SK-N-SH (cell line): ENCODE measurements at regions not wholly inside any gene's neighbourhood (a gene's known extent, or its start where the extent isn't known, plus 50 kb on each side); places are given as distances from the start of the nearest gene placed in this dataset.

Experiments used
- CHD2 ChIP-seq: fragments of 150-350 bp; IDR thresholded peaks from 2 replicates; pipeline ENCODE4 v1.6.1; 2018; ENCODE audit warnings: low read length; ENCODE audit not compliant: partially characterized antibody
- EP300 ChIP-seq, 2 experiments: IDR thresholded peaks; 2 replicates each; pipeline versions ENCODE4 v1.4.0 to v1.6.1; 2012; ENCODE audit warnings: borderline replicate concordance in 1 of 2, low read depth in 1 of 2, low read length in 1 of 2
- JUND ChIP-seq: IDR thresholded peaks from 2 replicates; pipeline ENCODE4 v1.4.0; 2012
- NRF1 ChIP-seq: IDR thresholded peaks from 2 replicates; pipeline ENCODE4 v1.6.1; 2012; ENCODE audit warnings: low read depth, mild to moderate bottlenecking, low read length
- POLR2AphosphoS5 ChIP-seq: IDR thresholded peaks from 2 replicates; pipeline ENCODE4 v1.6.1; 2012; ENCODE audit warnings: low read depth, low read length
- RCOR1 ChIP-seq: fragments of 150-350 bp; IDR thresholded peaks from 2 replicates; pipeline ENCODE4 v1.6.1; 2017; ENCODE audit warnings: antibody characterized with exemption, low read length
- RFX5 ChIP-seq: IDR thresholded peaks from 2 replicates; pipeline ENCODE4 v1.6.1; 2012; ENCODE audit warnings: mild to moderate bottlenecking, improper control_type of control experiment, low read length
- SIN3A ChIP-seq: IDR thresholded peaks from 2 replicates; pipeline ENCODE4 v1.6.1; 2012; ENCODE audit warnings: low read depth, mild to moderate bottlenecking, low read length, moderate library complexity, borderline replicate concordance
- USF1 ChIP-seq: IDR thresholded peaks from 2 replicates; pipeline ENCODE4 v1.4.0; 2012; ENCODE audit warnings: low read depth, borderline replicate concordance
- YY1 ChIP-seq: IDR thresholded peaks from 2 replicates; pipeline ENCODE4 v1.4.0; 2012; ENCODE audit warnings: low read depth, mild to moderate bottlenecking
- TF ChIP-seq, protein P1 (sequence below): fragments of 200-600 bp; sonication (generic); IDR thresholded peaks from 2 replicates; pipeline ENCODE4 v1.6.1; 2017; ENCODE audit warnings: antibody characterized with exemption, mild to moderate bottlenecking, moderate library complexity
- TF ChIP-seq, protein P2 (sequence below): fragments of 150-350 bp; IDR thresholded peaks from 2 replicates; pipeline ENCODE4 v1.6.1; 2017; ENCODE audit warnings: antibody characterized with exemption, low read length, low read depth, borderline replicate concordance
- TF ChIP-seq, protein P3 (sequence below): IDR thresholded peaks from 2 replicates; pipeline ENCODE4 v1.4.0; 2012; ENCODE audit warnings: low read depth

DNA sequence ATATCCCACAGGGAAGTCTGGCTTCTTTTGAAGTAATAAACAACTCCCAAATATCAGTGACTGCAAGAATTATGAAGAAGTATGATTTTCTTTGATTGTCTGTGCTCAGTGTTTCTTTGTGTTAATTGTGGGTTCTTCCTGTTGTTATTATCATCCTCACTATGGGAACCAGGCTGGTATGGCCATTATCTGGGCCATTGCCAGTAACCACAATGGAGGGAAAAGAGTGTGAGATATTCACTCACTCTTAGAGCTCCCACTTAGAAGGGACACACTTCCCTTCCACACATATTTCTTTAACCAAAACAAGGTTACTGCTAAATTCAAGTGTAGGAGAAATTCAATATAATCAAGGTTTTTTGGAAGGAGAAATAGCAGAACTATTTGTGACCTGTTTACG lies 503.7 kb downstream of the SLC6A15 start:
- TF ChIP-seq, protein P1, sequence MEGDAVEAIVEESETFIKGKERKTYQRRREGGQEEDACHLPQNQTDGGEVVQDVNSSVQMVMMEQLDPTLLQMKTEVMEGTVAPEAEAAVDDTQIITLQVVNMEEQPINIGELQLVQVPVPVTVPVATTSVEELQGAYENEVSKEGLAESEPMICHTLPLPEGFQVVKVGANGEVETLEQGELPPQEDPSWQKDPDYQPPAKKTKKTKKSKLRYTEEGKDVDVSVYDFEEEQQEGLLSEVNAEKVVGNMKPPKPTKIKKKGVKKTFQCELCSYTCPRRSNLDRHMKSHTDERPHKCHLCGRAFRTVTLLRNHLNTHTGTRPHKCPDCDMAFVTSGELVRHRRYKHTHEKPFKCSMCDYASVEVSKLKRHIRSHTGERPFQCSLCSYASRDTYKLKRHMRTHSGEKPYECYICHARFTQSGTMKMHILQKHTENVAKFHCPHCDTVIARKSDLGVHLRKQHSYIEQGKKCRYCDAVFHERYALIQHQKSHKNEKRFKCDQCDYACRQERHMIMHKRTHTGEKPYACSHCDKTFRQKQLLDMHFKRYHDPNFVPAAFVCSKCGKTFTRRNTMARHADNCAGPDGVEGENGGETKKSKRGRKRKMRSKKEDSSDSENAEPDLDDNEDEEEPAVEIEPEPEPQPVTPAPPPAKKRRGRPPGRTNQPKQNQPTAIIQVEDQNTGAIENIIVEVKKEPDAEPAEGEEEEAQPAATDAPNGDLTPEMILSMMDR, result no peak
- TF ChIP-seq NRF1, result no peak
- TF ChIP-seq CHD2, result no peak
- no peak for TF ChIP-seq YY1
- TF ChIP-seq JUND, result no peak
- no peak for TF ChIP-seq POLR2AphosphoS5
- TF ChIP-seq SIN3A, result no peak
- TF ChIP-seq, protein P2, sequence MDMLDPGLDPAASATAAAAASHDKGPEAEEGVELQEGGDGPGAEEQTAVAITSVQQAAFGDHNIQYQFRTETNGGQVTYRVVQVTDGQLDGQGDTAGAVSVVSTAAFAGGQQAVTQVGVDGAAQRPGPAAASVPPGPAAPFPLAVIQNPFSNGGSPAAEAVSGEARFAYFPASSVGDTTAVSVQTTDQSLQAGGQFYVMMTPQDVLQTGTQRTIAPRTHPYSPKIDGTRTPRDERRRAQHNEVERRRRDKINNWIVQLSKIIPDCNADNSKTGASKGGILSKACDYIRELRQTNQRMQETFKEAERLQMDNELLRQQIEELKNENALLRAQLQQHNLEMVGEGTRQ, result no peak
- TF ChIP-seq USF1, result no peak
- TF ChIP-seq RCOR1, result no peak
- no peak for TF ChIP-seq RFX5
- TF ChIP-seq, protein P3, sequence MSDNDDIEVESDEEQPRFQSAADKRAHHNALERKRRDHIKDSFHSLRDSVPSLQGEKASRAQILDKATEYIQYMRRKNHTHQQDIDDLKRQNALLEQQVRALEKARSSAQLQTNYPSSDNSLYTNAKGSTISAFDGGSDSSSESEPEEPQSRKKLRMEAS, result no peak
- TF ChIP-seq EP300 (IDR thresholded peaks at IDR 0.05; ENCODE audit: borderline replicate concordance in 1 of 2, low read depth in 1 of 2, low read length in 1 of 2), result no peak
